ENCODE measurements at regions not wholly inside any gene's neighbourhood (a gene's known extent, or its start where the extent isn't known, plus 50 kb on each side); places are given as distances from the start of the nearest gene placed in this dataset.

GRCh38 chr20:56985066-56985685 lies 281.3 kb downstream of the BMP7 start:
- Histone ChIP-seq H3K4me3 (ENCODE audit: control insufficient read depth in 1 of 7, extremely low read depth in 1 of 7, insufficient read depth in 4 of 7, low read depth in 2 of 7, low read length in 6 of 7) (no peak overlapping the region), H3K4me1 (ENCODE audit: control extremely low read depth in 1 of 4, control insufficient read depth in 4 of 4, insufficient read depth in 4 of 4, low read length in 3 of 4) (no peaks in the 10 kb centered on the region), H3K9me3 (ENCODE audit: control extremely low read depth in 1 of 5, control insufficient read depth in 4 of 5, insufficient read depth in 2 of 5, low read depth in 1 of 5, low read length in 4 of 5) (peaks cover 0 to 15% (median 7%) of the 10 kb centered on the region in 5 experiments), H3K36me3 (ENCODE audit: control insufficient read depth in 4 of 4, insufficient read depth in 4 of 4, low read length in 3 of 4) (no peaks in the 10 kb centered on the region), H3K27me3 (replicated peaks in 2 of 5; ENCODE audit: control insufficient read depth in 4 of 5, insufficient read depth in 5 of 5, low read length in 4 of 5) (peaks cover 0 to 29% (median 0%) of the 10 kb centered on the region in 5 experiments), H3K27ac (ENCODE audit: insufficient read depth in 1 of 2, low read depth in 1 of 2, low read length in 2 of 2, poor library complexity in 1 of 2, severe bottlenecking in 2 of 2) (no peak overlapping the region)
- no peak for DNase-seq
- CTCF ChIA-PET: no interaction called here
- POLR2A ChIA-PET: no interaction called here
- no CpG with 5 or more reads among the region's 2 CpGs for WGBS (ENCODE audit: insufficient coverage)

- H3K36me3 ChIP-seq (ENCODE audit: control insufficient read depth in 4 of 4, insufficient read depth in 4 of 4, low read length in 3 of 4): no peaks in the 10 kb centered on the region
- peaks cover 0 to 15% (median 7%) of the 10 kb centered on the region in 5 experiments for H3K9me3 ChIP-seq (ENCODE audit: control extremely low read depth in 1 of 5, control insufficient read depth in 4 of 5, insufficient read depth in 2 of 5, low read depth in 1 of 5, low read length in 4 of 5)
- CTCF ChIA-PET: no interaction called here
- no peak overlapping the region for H3K4me3 ChIP-seq (ENCODE audit: control insufficient read depth in 1 of 7, extremely low read depth in 1 of 7, insufficient read depth in 4 of 7, low read depth in 2 of 7, low read length in 6 of 7)
- no peak for DNase-seq
- H3K27ac ChIP-seq (ENCODE audit: insufficient read depth in 1 of 2, low read depth in 1 of 2, low read length in 2 of 2, poor library complexity in 1 of 2, severe bottlenecking in 2 of 2): no peak overlapping the region
- peaks cover 0 to 32% (median 0%) of the 10 kb centered on the region in 5 experiments for H3K27me3 ChIP-seq (replicated peaks in 2 of 5; ENCODE audit: control insufficient read depth in 4 of 5, insufficient read depth in 5 of 5, low read length in 4 of 5)
- WGBS (ENCODE audit: insufficient coverage): no CpG with 5 or more reads among the region's 1 CpG
- POLR2A ChIA-PET: no interaction called here
- H3K4me1 ChIP-seq (ENCODE audit: control extremely low read depth in 1 of 4, control insufficient read depth in 4 of 4, insufficient read depth in 4 of 4, low read length in 3 of 4): no peaks in the 10 kb centered on the region
These were observed 280.0 kb downstream of the BMP7 start for GRCh38 chr20:56986476-56986875.

- DNase-seq: no peak
- Histone ChIP-seq H3K9me3 (ENCODE audit: control extremely low read depth in 1 of 5, control insufficient read depth in 4 of 5, insufficient read depth in 2 of 5, low read depth in 1 of 5, low read length in 4 of 5) (peaks cover 0 to 15% (median 7%) of the 10 kb centered on the region in 5 experiments), H3K27me3 (replicated peaks in 2 of 5; ENCODE audit: control insufficient read depth in 4 of 5, insufficient read depth in 5 of 5, low read length in 4 of 5) (peaks cover 0 to 29% (median 0%) of the 10 kb centered on the region in 5 experiments), H3K36me3 (ENCODE audit: control insufficient read depth in 4 of 4, insufficient read depth in 4 of 4, low read length in 3 of 4) (no peaks in the 10 kb centered on the region), H3K4me3 (ENCODE audit: control insufficient read depth in 1 of 7, extremely low read depth in 1 of 7, insufficient read depth in 4 of 7, low read depth in 2 of 7, low read length in 6 of 7) (no peak overlapping the region), H3K4me1 (ENCODE audit: control extremely low read depth in 1 of 4, control insufficient read depth in 4 of 4, insufficient read depth in 4 of 4, low read length in 3 of 4) (no peaks in the 10 kb centered on the region), H3K27ac (ENCODE audit: insufficient read depth in 1 of 2, low read depth in 1 of 2, low read length in 2 of 2, poor library complexity in 1 of 2, severe bottlenecking in 2 of 2) (no peak overlapping the region)
- 97% methylated on average over 7 of the region's 12 CpGs for WGBS (ENCODE audit: insufficient coverage)
- POLR2A ChIA-PET: no interaction called here
- CTCF ChIA-PET: no interaction called here
These were observed 279.3 kb downstream of the BMP7 start for GRCh38 chr20:56986931-56987720.

GRCh38 chr20:56987986-56988385 lies 278.5 kb downstream of the BMP7 start:
- Histone ChIP-seq H3K4me1 (ENCODE audit: control extremely low read depth in 1 of 4, control insufficient read depth in 4 of 4, insufficient read depth in 4 of 4, low read length in 3 of 4) (no peaks in the 10 kb centered on the region), H3K9me3 (ENCODE audit: control extremely low read depth in 1 of 5, control insufficient read depth in 4 of 5, insufficient read depth in 2 of 5, low read depth in 1 of 5, low read length in 4 of 5) (peaks cover 0 to 15% (median 7%) of the 10 kb centered on the region in 5 experiments), H3K36me3 (ENCODE audit: control insufficient read depth in 4 of 4, insufficient read depth in 4 of 4, low read length in 3 of 4) (no peaks in the 10 kb centered on the region), H3K4me3 (ENCODE audit: control insufficient read depth in 1 of 7, extremely low read depth in 1 of 7, insufficient read depth in 4 of 7, low read depth in 2 of 7, low read length in 6 of 7) (no peak overlapping the region), H3K27me3 (replicated peaks in 2 of 5; ENCODE audit: control insufficient read depth in 4 of 5, insufficient read depth in 5 of 5, low read length in 4 of 5) (peaks cover 0 to 25% (median 0%) of the 10 kb centered on the region in 5 experiments), H3K27ac (ENCODE audit: insufficient read depth in 1 of 2, low read depth in 1 of 2, low read length in 2 of 2, poor library complexity in 1 of 2, severe bottlenecking in 2 of 2) (no peak overlapping the region)
- WGBS (ENCODE audit: insufficient coverage): 57% methylated on average over 13 of the region's 16 CpGs
- ChIA-PET CTCF (no interaction called here), POLR2A (no interaction called here)
- DNase-seq: no peak

GRCh38 chr20:56988446-56988845 lies 278.0 kb downstream of the BMP7 start:
- H3K27ac ChIP-seq (ENCODE audit: insufficient read depth in 1 of 2, low read depth in 1 of 2, low read length in 2 of 2, poor library complexity in 1 of 2, severe bottlenecking in 2 of 2): no peak overlapping the region
- H3K36me3 ChIP-seq (ENCODE audit: control insufficient read depth in 4 of 4, insufficient read depth in 4 of 4, low read length in 3 of 4): no peaks in the 10 kb centered on the region
- ChIA-PET CTCF (no interaction called here), POLR2A (no interaction called here)
- H3K4me3 ChIP-seq (ENCODE audit: control insufficient read depth in 1 of 7, extremely low read depth in 1 of 7, insufficient read depth in 4 of 7, low read depth in 2 of 7, low read length in 6 of 7): no peak overlapping the region
- WGBS (ENCODE audit: insufficient coverage): 83% methylated on average over 8 of the region's 8 CpGs
- H3K27me3 ChIP-seq (replicated peaks in 2 of 5; ENCODE audit: control insufficient read depth in 4 of 5, insufficient read depth in 5 of 5, low read length in 4 of 5): peaks cover 0 to 25% (median 0%) of the 10 kb centered on the region in 5 experiments
- no peaks in the 10 kb centered on the region for H3K4me1 ChIP-seq (ENCODE audit: control extremely low read depth in 1 of 4, control insufficient read depth in 4 of 4, insufficient read depth in 4 of 4, low read length in 3 of 4)
- DNase-seq: no peak
- peaks cover 0 to 15% (median 7%) of the 10 kb centered on the region in 5 experiments for H3K9me3 ChIP-seq (ENCODE audit: control extremely low read depth in 1 of 5, control insufficient read depth in 4 of 5, insufficient read depth in 2 of 5, low read depth in 1 of 5, low read length in 4 of 5)

GRCh38 chr20:56989516-56989915 lies 276.9 kb downstream of the BMP7 start:
- peaks cover 0 to 15% (median 7%) of the 10 kb centered on the region in 5 experiments for H3K9me3 ChIP-seq (ENCODE audit: control extremely low read depth in 1 of 5, control insufficient read depth in 4 of 5, insufficient read depth in 2 of 5, low read depth in 1 of 5, low read length in 4 of 5)
- no peaks in the 10 kb centered on the region for H3K4me1 ChIP-seq (ENCODE audit: control extremely low read depth in 1 of 4, control insufficient read depth in 4 of 4, insufficient read depth in 4 of 4, low read length in 3 of 4)
- H3K4me3 ChIP-seq (ENCODE audit: control insufficient read depth in 1 of 7, extremely low read depth in 1 of 7, insufficient read depth in 4 of 7, low read depth in 2 of 7, low read length in 6 of 7): no peak overlapping the region
- DNase-seq: no peak
- no peak overlapping the region for H3K27ac ChIP-seq (ENCODE audit: insufficient read depth in 1 of 2, low read depth in 1 of 2, low read length in 2 of 2, poor library complexity in 1 of 2, severe bottlenecking in 2 of 2)
- 100% methylated on average over 1 of the region's 3 CpGs for WGBS (ENCODE audit: insufficient coverage)
- POLR2A ChIA-PET: no interaction called here
- H3K27me3 ChIP-seq (replicated peaks in 2 of 5; ENCODE audit: control insufficient read depth in 4 of 5, insufficient read depth in 5 of 5, low read length in 4 of 5): peaks cover 0 to 27% (median 0%) of the 10 kb centered on the region in 5 experiments
- no peaks in the 10 kb centered on the region for H3K36me3 ChIP-seq (ENCODE audit: control insufficient read depth in 4 of 4, insufficient read depth in 4 of 4, low read length in 3 of 4)
- CTCF ChIA-PET: no interaction called here

GRCh38 chr20:56993020-56993559 lies 273.4 kb downstream of the BMP7 start:
- DNase-seq: no peak
- CTCF ChIA-PET: interaction anchor here (0.9 kb wide), 1 partner anchor 441 kb away, joined by 3 read pairs; no protein-coding TSS in a partner anchor
- 83% methylated on average over 1 of the region's 3 CpGs for WGBS (ENCODE audit: insufficient coverage)

More at GRCh38 chr20:56993020-56993559, 273.4 kb downstream of the BMP7 start:
- H3K4me3 ChIP-seq (ENCODE audit: control insufficient read depth in 1 of 7, extremely low read depth in 1 of 7, insufficient read depth in 4 of 7, low read depth in 2 of 7, low read length in 6 of 7): no peak overlapping the region
- H3K4me1 ChIP-seq (ENCODE audit: control extremely low read depth in 1 of 4, control insufficient read depth in 4 of 4, insufficient read depth in 4 of 4, low read length in 3 of 4): no peaks in the 10 kb centered on the region
- peaks cover 0 to 21% (median 0%) of the 10 kb centered on the region in 5 experiments for H3K27me3 ChIP-seq (replicated peaks in 2 of 5; ENCODE audit: control insufficient read depth in 4 of 5, insufficient read depth in 5 of 5, low read length in 4 of 5)
- no peaks in the 10 kb centered on the region for H3K36me3 ChIP-seq (ENCODE audit: control insufficient read depth in 4 of 4, insufficient read depth in 4 of 4, low read length in 3 of 4)
- H3K27ac ChIP-seq (ENCODE audit: insufficient read depth in 1 of 2, low read depth in 1 of 2, low read length in 2 of 2, poor library complexity in 1 of 2, severe bottlenecking in 2 of 2): no peak overlapping the region
- POLR2A ChIA-PET: no interaction called here
- H3K9me3 ChIP-seq (ENCODE audit: control extremely low read depth in 1 of 5, control insufficient read depth in 4 of 5, insufficient read depth in 2 of 5, low read depth in 1 of 5, low read length in 4 of 5): peaks cover 0 to under 1% (median 0%) of the 10 kb centered on the region in 5 experiments

Data from common myeloid progenitor, CD34-positive (primary cell).